GM23248 (cell line): ENCODE measurements at regions not wholly inside any gene's neighbourhood (a gene's known extent, or its start where the extent isn't known, plus 50 kb on each side); places are given as distances from the start of the nearest gene placed in this dataset.

Experiments used
- DNase-seq: peaks from one replicate; pipeline ENCODE4 v3.0.0-alpha.2; 2015
- H2AFZ ChIP-seq: fragments of 200-600 bp; sonication (generic); 2 replicates; pipeline ENCODE4 v1.6.1; 2016; ENCODE audit warnings: antibody characterized with exemption
- H3F3A ChIP-seq: fragments of 200-600 bp; sonication (generic); 2 replicates; pipeline ENCODE4 v1.6.1; 2016; ENCODE audit warnings: mild to moderate bottlenecking, antibody characterized with exemption, mixed run types; ENCODE audit not compliant: insufficient read depth
- H3K27ac ChIP-seq: fragments of 200-600 bp; sonication (generic); 2 replicates; pipeline ENCODE4 v1.5.1; 2016; ENCODE audit warnings: mild to moderate bottlenecking
- H3K27me3 ChIP-seq: fragments of 200-600 bp; sonication (generic); replicated peaks from 2 replicates; pipeline ENCODE4 v1.6.1; 2016; ENCODE audit warnings: mild to moderate bottlenecking; ENCODE audit not compliant: insufficient read depth
- H3K36me3 ChIP-seq: fragments of 200-600 bp; sonication (generic); 2 replicates; pipeline ENCODE4 v1.6.1; 2016; ENCODE audit warnings: low read depth, mild to moderate bottlenecking
- H3K4me1 ChIP-seq: fragments of 200-600 bp; sonication (generic); 2 replicates; pipeline ENCODE4 v1.6.1; 2016; ENCODE audit warnings: mild to moderate bottlenecking; ENCODE audit not compliant: insufficient read depth
- H3K4me2 ChIP-seq: fragments of 200-600 bp; sonication (generic); one replicate; pipeline ENCODE4 v1.6.1; 2016; ENCODE audit warnings: mild to moderate bottlenecking; ENCODE audit not compliant: unreplicated experiment
- H3K4me3 ChIP-seq: fragments of 200-600 bp; sonication (generic); 2 replicates; pipeline ENCODE4 v1.5.1; 2016; ENCODE audit warnings: mild to moderate bottlenecking
- H3K79me2 ChIP-seq: fragments of 200-600 bp; sonication (generic); 2 replicates; pipeline ENCODE4 v1.6.1; 2016; ENCODE audit warnings: mild to moderate bottlenecking; ENCODE audit not compliant: insufficient read depth
- H3K9ac ChIP-seq: fragments of 200-600 bp; sonication (generic); 2 replicates; pipeline ENCODE4 v1.6.1; 2016; ENCODE audit warnings: mild to moderate bottlenecking
- H3K9me2 ChIP-seq: fragments of 200-600 bp; sonication (generic); 2 replicates; pipeline ENCODE4 v1.6.1; 2016; ENCODE audit warnings: mixed run types, mild to moderate bottlenecking, moderate library complexity; ENCODE audit not compliant: insufficient read depth
- H3K9me3 ChIP-seq: fragments of 200-600 bp; sonication (generic); one replicate; pipeline ENCODE4 v1.6.1; 2017; ENCODE audit warnings: low read depth
- H4K20me1 ChIP-seq: fragments of 200-600 bp; sonication (generic); 2 replicates; pipeline ENCODE4 v1.6.0; 2016; ENCODE audit not compliant: insufficient read depth
- EZH2 ChIP-seq: fragments of 200-600 bp; sonication (generic); IDR thresholded peaks from 2 replicates; pipeline ENCODE4 v1.6.1; 2018; ENCODE audit warnings: antibody characterized with exemption, mild to moderate bottlenecking; ENCODE audit not compliant: insufficient read depth, poor library complexity, severe bottlenecking
- EZH2phosphoT487 ChIP-seq: fragments of 200-600 bp; sonication (generic); IDR thresholded peaks from 2 replicates; pipeline ENCODE4 v1.6.1; 2018; ENCODE audit warnings: antibody characterized with exemption, moderate library complexity, mild to moderate bottlenecking, low read depth; ENCODE audit not compliant: insufficient read depth
- WGBS, 2 experiments: methylation state at CpG; one replicate each; pipeline ENCODE4 v1.1.6; 2015 to 2017; ENCODE audit warnings: low lambda C conversion rate in 2 of 2, low coverage in 1 of 2; ENCODE audit errors: missing lambda C conversion rate in 2 of 2; 5-methylcytosine and 5-hydroxymethylcytosine counted together
- in situ Hi-C: fragments of 300-500 bp; cut with MboI; formaldehyde crosslinking; loops from 2 replicates; pipeline ENCODE4 v1.15.0; 2020

GRCh38 chr4:18582841-18583240 lies 561.3 kb upstream of the LCORL start:
- Histone ChIP-seq H2AFZ (no peak overlapping the region), H3K9ac (no peak overlapping the region), H3K27ac (no peak overlapping the region), H3K27me3 (no peaks in the 10 kb centered on the region), H3K4me1 (no peaks in the 10 kb centered on the region), H3K36me3 (no peaks in the 10 kb centered on the region), H3F3A (no peaks in the 10 kb centered on the region), H3K79me2 (no peaks in the 10 kb centered on the region), H3K4me2 (no peak overlapping the region), H3K4me3 (no peak overlapping the region), H4K20me1 (no peaks in the 10 kb centered on the region), H3K9me2 (no peaks in the 10 kb centered on the region), H3K9me3 (no peaks in the 10 kb centered on the region)
- in situ Hi-C loops, result loop anchor here (25.0 kb wide), 2 partner anchors 646 to 1021 kb away; no protein-coding TSS in a partner anchor
- TF ChIP-seq EZH2 (no peak), EZH2phosphoT487 (no peak)
- WGBS, 2 experiments, result 3 to 18% methylated on average over 1 of the region's 1 CpG
- no peak for DNase-seq

- H3K27ac ChIP-seq, result no peak overlapping the region
- H3K9ac ChIP-seq, result no peak overlapping the region
- no peaks in the 10 kb centered on the region for H3K4me1 ChIP-seq
- DNase-seq, result no peak
- WGBS, 2 experiments, result 53 to 57% methylated on average over 4 of the region's 4 CpGs
- no peaks in the 10 kb centered on the region for H3K79me2 ChIP-seq
- no peak for TF ChIP-seq EZH2
- no peak for TF ChIP-seq EZH2phosphoT487
- no peaks in the 10 kb centered on the region for H4K20me1 ChIP-seq
- no peaks in the 10 kb centered on the region for H3K9me2 ChIP-seq
- H3K27me3 ChIP-seq, result no peaks in the 10 kb centered on the region
- in situ Hi-C loops, result loop anchor here (25.0 kb wide), 2 partner anchors 641 to 1016 kb away; no protein-coding TSS in a partner anchor
- H3K9me3 ChIP-seq, result no peaks in the 10 kb centered on the region
- H3K4me3 ChIP-seq, result no peak overlapping the region
- H3K4me2 ChIP-seq, result no peak overlapping the region
- no peak overlapping the region for H2AFZ ChIP-seq
- no peaks in the 10 kb centered on the region for H3F3A ChIP-seq
- H3K36me3 ChIP-seq, result no peaks in the 10 kb centered on the region
These were observed 556.8 kb upstream of the LCORL start for GRCh38 chr4:18578307-18578706.

GRCh38 chr4:18572481-18572880 lies 550.9 kb upstream of the LCORL start:
- Histone ChIP-seq H3K9ac (no peak overlapping the region), H3F3A (no peaks in the 10 kb centered on the region), H3K36me3 (no peaks in the 10 kb centered on the region), H2AFZ (no peak overlapping the region), H3K79me2 (no peaks in the 10 kb centered on the region), H3K27ac (no peak overlapping the region), H3K4me3 (no peak overlapping the region), H4K20me1 (no peaks in the 10 kb centered on the region), H3K4me1 (no peaks in the 10 kb centered on the region), H3K9me2 (no peaks in the 10 kb centered on the region), H3K9me3 (no peaks in the 10 kb centered on the region), H3K4me2 (no peak overlapping the region), H3K27me3 (no peaks in the 10 kb centered on the region)
- TF ChIP-seq EZH2 (no peak), EZH2phosphoT487 (no peak)
- no peak for DNase-seq
- 0 to 8% methylated on average over 1 of the region's 1 CpG for WGBS, 2 experiments
- in situ Hi-C loops, result no loop called here

GRCh38 chr4:18571301-18571761 lies 549.8 kb upstream of the LCORL start:
- Histone ChIP-seq H3K4me1 (no peaks in the 10 kb centered on the region), H3F3A (no peaks in the 10 kb centered on the region), H4K20me1 (no peaks in the 10 kb centered on the region), H3K27ac (no peak overlapping the region), H3K79me2 (no peaks in the 10 kb centered on the region), H3K4me2 (no peak overlapping the region), H3K36me3 (no peaks in the 10 kb centered on the region), H2AFZ (no peak overlapping the region), H3K9ac (no peak overlapping the region), H3K27me3 (no peaks in the 10 kb centered on the region), H3K9me3 (no peaks in the 10 kb centered on the region), H3K9me2 (no peaks in the 10 kb centered on the region), H3K4me3 (no peak overlapping the region)
- TF ChIP-seq EZH2 (no peak), EZH2phosphoT487 (no peak)
- no peak for DNase-seq
- in situ Hi-C loops, result no loop called here
- 14 to 20% methylated on average over 2 of the region's 2 CpGs for WGBS, 2 experiments

GRCh38 chr4:18570370-18570769 lies 548.8 kb upstream of the LCORL start:
- H3K36me3 ChIP-seq, result no peaks in the 10 kb centered on the region
- no peak overlapping the region for H2AFZ ChIP-seq
- no peaks in the 10 kb centered on the region for H3K27me3 ChIP-seq
- H3K4me3 ChIP-seq, result no peak overlapping the region
- H4K20me1 ChIP-seq, result no peaks in the 10 kb centered on the region
- in situ Hi-C loops, result no loop called here
- WGBS, 2 experiments, result 18 to 22% methylated on average over 3 of the region's 3 CpGs
- no peak for DNase-seq
- H3K4me1 ChIP-seq, result no peaks in the 10 kb centered on the region
- no peaks in the 10 kb centered on the region for H3K9me3 ChIP-seq
- H3K79me2 ChIP-seq, result no peaks in the 10 kb centered on the region
- no peak overlapping the region for H3K9ac ChIP-seq
- H3F3A ChIP-seq, result no peaks in the 10 kb centered on the region
- no peaks in the 10 kb centered on the region for H3K9me2 ChIP-seq
- no peak overlapping the region for H3K4me2 ChIP-seq
- TF ChIP-seq EZH2 (no peak), EZH2phosphoT487 (no peak)
- no peak overlapping the region for H3K27ac ChIP-seq
